NCI-H748 (cell line): ENCODE measurements at regions not wholly inside any gene's neighbourhood (a gene's known extent, or its start where the extent isn't known, plus 50 kb on each side); places are given as distances from the start of the nearest gene placed in this dataset.

Source experiments
- DNase-seq: peaks from one replicate; lab custom pipeline; 2025; ENCODE audit not compliant: unreplicated experiment; lab: John Stamatoyannopoulos, UW

DNA sequence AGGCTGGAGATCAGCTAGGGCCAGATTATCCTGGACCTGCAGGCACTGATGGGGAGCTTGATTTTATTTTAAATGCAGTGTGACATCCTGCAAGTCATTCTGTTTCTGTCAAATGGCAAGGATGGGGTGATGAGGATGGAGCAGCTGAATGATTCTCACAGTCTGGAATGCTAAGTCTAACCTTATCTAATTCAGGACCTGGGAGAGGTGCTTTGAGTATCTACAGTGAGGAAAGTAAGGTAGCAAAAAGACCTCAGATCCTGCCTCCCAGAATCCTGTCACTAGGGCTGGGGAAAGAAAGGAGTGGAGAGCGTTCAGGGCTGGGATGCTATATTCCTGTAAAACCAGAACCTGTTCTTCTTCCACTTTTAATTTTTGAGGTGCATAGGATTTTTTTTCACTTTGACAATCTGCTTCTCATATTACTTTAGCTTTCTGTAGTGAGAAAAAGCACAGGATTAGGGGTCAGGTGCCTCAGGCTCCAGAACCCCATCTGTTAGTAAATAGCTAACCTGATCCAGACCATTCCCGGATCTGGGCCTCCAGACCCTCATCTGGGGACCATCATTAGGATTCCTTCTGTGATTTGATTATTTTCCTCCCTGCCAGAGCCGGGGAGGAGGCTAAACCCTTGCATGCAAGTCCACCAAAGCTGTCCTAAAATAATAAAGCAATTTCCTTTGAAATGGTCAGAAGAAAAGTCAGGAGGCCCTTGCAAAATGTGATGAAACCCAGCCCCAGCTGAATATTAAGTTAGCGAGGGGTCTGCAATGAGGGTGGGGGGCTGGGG, 54.7 kb downstream of the ASCL1 start:
- DNase-seq, result no peak

DNA sequence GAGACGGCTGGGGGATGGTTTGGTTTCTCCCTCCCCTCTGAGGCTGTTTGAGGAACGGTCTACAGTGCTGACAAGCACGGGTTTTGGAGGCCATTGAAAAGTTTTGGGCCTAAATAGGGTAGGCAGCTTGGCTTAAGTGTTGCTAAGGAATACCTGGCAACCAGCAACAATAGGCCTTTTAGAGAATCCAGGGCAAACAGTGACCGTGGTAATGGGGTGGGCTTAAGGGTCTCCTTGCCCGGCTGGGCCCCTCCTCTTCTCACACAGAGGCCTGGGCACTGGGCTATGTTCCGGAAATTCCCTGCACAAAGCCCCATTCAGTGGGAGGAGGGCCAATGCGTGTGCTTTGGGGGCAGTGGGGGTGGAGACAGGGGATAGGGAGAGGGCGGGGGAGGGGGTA, 55.4 kb downstream of the ASCL1 start:
- peak; percentile 66 for DNase-seq

DNA sequence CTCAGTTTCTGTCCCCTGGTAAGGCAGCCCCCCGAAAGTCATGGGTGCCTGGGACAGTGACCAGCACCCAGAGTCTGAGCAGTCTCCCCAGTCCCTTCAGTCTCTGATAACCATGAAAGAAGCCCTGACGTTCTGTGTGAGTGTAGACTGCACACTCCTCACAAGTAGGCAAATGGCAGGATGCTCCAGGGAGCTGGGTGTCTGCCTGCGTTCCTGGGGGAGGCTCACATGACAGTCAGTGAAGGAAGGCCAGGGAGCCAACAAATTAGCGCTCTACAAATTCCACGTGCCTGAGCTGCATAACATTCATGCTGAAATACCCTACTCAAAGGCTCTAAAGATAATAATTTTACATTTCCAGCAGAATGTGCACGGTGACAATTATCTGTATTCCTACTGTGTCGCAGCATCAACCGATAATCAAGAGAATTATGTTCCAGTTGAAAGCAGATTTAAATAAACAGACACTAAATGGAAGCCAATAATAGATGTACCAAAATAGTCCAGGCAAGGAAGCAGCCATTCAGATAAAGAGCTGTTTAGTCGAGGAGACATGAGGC, 56.3 kb downstream of the ASCL1 start:
- DNase-seq, result peak; percentile 81

DNA sequence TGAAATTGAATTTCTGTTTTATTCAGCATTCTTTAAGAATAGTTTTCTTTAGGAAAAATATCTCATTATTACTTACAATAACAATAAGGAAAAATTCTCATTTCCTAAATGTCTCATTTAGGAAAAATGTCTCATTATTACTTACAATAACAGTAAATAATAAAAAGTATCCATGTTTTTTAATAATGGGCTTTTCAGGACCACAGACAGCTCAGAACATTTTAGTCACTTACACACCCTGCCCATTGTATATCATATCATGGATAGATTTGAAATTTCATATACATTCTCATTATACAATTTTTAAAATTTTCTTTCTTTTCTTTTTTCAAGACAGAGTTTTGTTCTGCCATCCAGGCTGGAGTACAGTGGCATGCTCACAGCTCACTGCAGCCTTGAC, 58.9 kb downstream of the ASCL1 start:
- DNase-seq, result no peak

DNA sequence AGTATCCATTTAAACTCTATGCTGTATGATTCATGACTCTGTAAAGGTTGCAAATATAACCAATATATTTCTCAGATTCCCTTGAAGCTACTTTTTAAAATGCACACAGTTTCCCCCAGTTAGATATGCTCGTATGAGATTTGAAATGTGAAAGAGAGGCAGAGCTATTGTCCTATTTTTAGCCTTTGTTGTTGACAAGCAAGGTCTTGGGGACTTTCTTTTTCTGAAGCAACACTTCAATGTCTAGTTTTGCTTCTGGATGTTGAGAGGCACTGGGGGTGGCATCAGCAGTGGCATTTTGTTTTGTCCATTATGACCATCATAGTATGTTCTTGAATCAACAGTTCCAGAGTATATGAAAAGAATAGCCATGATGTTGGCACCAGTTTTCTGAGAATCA, 63.4 kb downstream of the ASCL1 start:
- DNase-seq, result no peak

DNA sequence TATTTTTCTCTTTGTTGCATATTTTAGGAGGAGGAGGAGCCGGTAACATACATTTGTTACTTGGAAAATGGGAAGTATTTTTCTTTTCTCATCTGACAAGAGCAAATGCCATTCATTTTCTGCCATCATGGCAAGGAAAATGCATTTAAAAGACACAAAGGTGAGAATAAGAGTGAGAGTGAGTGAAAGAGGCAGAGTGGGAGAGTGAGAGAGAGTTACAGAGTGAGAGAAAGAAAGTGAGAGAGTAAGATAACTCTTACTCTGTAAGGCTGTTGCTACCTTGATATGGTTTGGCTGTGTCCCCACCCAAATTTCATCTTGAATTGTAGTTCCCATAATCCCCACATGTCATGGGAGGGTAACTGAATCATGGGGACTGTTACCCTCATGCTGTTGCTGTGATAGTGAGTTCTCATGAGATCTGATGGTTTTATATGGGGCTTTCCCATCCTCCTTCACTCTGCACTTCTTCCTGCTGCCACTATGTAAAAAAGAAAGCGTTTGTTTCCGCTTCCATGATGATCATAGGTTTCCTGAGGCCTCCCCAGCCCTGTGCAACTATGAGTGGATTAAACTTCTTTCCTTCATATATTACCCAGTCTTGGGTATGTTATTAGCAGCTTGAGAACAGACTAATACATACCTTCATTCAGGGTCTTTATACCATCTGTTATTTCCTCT, 64.2 kb downstream of the ASCL1 start:
- no peak for DNase-seq

DNA sequence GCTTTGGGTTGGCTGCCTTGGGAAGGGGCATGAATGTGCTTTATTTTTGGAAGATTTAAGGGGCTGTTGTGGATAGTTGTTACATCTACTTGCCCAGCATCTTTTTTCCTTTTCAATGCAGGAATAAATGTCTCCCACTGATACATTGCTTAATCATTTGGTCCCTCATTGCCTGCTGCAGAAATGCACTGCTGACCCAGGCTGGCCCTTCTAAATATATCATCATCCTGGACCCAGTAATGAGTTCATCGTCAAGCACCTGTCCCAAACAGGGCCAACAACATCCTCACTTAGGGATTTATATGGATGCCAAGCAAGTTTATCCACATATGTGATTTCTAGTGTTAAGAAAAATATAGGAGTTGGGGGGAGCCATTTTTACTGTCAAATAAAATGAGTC, 67.2 kb downstream of the ASCL1 start:
- DNase-seq, result no peak

DNA sequence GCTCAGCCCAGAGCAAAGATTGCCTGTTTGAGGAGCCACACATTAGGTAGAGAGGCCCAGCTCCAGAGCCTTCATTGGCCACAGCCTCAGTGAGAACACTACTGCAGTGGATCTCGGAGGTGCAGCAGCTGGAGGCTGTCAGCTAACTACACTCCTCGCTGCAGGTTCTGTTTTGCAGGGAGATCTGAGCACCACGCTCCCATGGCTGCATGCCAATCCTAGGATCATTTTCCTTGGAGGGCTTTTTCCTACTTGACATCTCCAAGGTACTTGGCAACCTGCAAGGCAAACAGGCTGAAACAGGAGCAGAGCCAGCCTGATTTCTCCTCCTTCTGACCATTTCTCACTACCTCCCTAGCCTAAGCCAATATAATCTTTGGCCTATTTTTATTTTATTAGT, 69.2 kb downstream of the ASCL1 start:
- DNase-seq, result peak; percentile 89

DNA sequence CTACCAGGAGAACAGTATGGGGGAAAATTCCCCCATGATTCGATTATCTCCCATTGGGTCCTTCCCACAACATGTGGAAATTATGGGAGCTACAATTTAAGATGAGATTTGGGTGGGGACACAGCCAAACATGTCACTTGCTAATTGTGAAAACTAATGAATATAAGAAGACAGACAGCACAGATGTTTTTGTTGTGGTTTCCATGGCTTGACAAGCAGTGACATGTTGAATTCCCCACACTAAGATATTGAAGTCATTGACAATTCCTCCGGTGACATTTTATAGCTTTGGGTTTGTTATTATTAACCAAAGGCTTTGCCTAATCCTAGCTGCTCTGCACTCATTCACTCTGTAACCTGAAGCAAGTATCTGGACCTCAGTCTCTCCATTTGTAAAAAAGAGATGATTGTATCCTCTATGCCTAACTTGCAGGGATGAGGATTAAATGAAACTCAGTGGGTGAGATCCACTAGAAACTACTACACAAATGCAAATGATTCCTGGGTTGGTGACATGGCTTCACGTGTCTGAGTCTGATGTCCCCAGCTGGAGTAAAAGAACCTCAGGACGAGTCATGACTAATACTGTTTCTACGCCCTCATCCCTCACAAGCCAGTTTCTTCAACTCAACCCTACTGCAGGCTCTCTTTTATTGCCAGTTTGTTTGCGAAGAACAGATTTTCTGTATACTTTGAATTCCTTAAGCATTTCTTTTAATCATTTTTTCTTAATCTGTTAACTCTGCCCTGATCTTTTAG, 71.6 kb downstream of the ASCL1 start:
- no peak for DNase-seq

DNA sequence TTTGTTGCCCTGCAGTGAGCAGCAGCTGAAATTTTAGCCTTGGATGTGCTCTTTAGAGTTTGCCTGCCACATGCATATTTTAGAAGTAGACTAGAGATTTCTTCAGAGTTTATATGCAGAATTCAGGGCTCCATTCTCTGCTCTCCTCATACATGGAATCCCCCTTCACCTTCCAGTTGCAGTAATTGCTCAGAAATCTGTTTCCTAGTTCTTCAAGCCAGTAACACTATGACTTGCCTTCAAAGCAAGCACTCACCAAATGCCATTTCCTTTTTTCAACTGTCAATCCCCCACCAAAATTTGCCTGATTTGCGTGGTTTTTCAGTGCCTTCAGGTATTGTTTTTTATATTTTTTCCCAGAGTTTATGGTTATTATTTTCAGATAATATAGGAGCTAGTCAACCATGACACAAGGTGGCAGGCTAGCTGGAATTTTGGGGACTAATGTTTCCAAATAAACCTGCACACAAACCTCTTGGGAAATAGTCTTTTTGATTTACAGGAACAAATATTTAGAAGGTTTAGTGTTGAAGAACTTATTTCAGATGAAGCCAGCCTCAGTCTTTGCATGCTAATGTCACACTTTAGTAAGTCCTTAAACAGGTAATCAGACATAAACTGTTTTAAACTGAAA, 79.2 kb downstream of the ASCL1 start:
- no peak for DNase-seq

DNA sequence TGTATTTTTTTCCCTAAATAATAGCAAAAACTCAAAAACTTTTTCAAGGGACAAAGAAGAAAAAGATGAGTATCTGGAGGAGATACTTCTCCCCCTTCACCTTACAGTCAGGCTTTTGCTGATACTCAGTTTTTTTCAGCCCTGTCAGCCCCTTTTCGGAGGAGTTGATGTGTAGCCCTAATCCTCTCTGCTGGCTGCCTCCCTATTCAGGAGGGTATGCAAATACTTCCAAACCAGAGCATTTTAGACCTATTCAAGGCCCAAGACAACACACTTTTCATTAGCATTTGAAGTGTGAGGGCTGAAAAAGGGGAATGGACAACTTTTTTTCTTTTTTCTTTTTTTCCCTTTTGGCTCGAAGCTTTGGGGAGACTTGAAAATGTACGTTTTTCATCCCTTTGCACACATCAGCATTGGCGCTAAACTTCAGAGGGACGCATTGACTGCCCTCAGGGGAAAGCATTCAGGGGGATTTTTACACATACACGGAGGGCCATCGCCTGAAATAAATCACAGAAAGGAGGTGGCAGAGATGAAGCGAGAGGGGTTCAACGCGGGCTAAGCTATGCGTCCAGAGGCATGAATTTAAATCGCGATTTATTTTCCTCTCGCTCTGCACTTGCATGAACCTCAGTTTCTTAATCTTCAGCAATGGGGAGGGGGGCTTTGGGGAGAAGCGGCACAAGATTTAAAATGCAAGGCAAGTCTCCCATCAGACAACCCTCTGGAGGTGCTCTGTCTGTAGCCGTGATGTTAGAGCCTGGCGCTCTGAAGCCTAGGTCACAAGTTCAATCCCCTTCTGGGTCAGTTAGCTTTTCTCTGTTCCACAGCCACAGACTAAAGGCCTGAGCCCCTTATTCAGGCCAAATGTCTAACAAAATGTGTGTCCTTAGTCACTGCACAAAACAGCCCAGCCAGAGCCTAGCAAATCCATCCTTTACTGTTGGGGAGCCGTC, 86.3 kb downstream of the ASCL1 start:
- no peak for DNase-seq

DNA sequence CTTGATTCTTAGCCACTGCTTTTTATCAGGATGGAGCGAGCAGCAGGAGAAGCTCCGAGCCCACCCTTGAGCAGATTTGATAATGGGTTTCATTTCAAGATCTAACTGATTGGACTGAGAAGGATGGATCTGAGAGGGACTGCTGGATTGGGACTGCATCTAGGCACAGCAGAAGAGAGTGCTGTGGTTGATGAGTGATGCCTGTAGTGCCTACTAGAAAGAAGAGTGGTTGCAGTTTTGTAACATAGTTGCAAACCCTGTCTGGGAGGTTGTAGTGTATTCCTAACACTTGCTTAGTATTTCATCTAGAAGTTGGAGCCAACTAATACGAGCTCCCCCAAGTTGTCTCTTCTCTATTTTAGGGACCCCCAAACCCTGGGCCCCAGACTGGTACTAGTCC, 88.7 kb downstream of the ASCL1 start:
- DNase-seq, result no peak

DNA sequence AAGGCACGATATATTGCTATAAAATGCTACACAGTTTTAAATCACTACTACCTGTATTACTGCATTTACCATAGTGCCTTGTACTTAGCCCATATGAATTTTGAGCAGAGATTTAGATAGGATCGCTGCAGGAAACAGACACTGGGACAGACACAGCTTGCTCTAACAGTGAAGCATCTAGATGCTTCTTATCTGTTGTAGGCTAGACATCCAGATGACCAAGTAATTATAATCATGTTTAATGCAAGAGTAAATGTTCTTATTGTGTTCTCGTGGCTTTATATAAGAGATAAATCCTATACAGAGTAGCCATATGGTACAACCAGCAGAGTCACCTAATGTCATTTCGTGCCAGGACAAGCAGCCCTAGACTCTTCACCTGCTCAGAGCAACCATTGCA, 92.8 kb downstream of the ASCL1 start:
- no peak for DNase-seq

DNA sequence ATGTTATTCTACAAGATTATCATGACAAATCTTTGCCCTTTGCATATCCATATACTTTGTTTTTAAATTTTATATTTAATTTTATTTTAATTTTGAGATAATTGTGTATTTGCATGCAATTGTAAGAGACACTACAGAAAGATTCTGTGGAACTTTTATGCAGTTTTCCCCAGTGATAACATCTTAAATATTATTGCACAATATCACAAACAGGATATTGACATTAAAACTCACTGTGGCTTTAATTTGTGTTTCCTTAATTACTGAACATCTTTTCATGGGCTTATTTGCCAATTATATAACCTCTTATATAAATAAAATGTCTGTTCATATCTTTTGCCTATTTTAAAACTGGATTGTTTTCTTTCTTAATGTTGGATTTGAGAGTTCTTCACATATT, 95.6 kb downstream of the ASCL1 start:
- no peak for DNase-seq

DNA sequence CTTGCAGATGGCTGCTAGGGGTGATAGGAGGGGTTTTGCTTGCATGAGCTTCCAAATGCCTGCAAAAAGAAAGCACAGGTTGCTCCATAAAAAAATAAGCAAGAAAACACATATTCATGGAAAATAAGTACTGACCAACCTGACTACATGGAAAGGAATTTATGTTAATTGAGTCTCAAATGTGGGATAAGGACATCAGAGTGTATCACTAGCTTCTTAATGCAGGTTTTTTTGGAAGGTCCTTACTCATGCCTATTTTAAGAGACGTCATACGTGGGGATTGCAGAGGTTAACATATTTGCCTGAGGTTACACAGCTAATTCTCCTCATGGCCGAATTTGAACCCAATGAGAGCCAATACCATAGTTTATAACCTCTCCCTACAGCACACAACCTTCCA, 116.2 kb downstream of the ASCL1 start:
- no peak for DNase-seq

DNA sequence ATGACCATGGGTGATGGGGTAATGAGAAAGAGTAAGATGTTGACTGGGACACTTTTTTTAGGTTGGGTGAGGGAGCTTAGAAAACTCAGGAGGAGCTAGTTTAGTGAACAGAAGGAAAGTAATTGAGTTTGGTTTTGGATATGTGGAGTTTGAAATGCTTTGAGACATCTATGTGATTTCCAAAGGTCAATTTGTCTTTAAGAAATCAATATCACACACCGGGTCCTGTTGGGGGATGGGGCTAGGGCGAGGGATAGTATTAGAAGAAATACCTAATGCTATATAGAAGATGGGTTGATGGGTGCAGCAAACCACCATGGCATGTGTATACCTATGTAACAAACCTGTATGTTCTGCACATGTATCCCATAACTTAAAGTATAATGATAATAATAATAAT, 118.4 kb downstream of the ASCL1 start:
- DNase-seq, result no peak

DNA sequence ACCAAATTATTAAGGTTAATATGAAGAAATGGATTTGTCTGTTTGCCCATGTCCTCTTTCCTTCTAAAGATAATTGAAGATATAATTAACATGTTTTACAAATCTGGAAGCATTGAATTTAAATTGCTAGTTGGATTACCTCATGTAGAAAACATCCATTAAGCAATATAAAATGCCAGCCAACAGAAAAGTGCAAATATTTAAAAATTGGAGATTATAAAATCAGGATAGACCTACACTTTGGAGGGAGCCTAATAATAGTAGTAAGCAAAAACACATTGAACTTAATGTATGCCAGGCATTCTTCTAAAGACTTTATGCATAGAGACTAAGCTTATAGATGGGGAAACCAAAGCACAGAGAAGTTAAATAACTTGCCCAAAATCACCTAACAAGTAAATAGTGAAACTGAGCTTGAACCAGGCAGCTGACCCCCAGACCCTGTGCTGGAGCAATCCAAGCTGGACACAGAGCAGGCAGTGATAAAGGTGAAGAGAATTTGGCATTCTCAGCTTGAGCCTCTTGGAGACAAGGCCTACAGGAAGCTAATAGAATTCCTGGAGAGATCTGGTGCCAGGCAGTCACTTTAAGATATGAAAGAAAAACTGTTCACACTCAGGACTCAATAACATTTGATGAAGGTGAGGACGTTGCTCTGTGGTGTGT, 119.8 kb downstream of the ASCL1 start:
- no peak for DNase-seq

DNA sequence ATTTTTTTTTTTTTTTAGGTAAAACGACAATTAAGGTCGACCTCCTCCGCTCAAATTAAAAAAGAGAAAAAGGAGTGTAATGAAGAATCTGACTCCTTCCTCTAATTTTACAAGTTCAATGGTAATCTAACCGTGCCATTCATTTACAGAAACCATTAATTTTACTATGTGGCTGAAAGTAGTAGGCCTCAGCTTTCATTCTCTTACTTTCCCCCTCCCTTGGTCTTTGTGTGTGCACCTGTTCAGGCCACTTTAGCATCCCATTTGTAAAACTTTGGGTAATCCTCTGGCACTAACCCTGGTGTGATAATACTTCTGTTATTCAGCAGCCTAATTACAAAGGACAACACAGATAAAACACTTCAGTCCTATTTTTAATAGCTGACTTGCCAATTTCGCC, 128.1 kb downstream of the ASCL1 start:
- peak; percentile 91 for DNase-seq

DNA sequence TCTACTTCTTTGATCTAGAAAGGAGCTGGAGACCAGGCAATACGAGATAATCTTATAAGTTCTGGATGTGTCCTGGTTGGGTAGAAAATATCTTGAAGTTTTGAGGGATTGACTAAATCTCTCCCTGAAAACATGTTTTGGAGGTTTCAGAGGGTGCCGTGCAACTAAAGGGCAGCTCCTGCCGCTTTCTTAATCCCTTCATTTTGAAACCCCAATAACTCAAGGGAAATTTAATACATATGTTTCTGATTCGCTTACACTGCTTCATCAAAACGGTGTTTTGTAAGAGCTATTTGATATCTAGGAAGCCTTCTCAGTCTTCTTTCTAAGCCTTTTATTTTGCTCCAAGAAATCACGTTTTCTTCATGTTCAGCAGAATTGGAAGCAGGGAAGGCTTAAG, 129.0 kb downstream of the ASCL1 start:
- no peak for DNase-seq
